ENCODE measurements at regions not wholly inside any gene's neighbourhood (a gene's known extent, or its start where the extent isn't known, plus 50 kb on each side); places are given as distances from the start of the nearest gene placed in this dataset.
"Not testable (repeated sequence)": the region's sequence is repeated elsewhere in the genome, so short reads cannot be mapped to it uniquely, and the experiment has no call there.

DNA sequence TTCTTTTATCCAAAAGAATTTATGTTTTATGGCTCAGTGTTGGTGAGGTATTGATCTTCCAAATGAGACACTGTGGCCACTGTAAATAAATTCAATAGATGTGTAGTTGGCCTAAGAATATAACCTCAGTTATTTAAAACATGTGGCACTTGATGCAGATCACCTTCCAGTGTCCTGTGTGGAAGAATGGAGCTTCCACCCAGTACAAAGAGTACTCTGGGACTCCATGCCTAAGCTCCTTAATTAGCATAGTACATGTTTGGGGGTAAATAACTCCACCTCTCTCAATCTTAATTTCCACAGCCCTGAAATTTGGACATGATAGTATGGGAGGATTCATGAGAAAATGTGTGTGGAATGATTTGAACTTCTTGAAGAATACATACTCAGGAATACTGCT is 105.7 kb downstream of the SPDYE17 start:
- not testable (repeated sequence) for DNase-seq

DNA sequence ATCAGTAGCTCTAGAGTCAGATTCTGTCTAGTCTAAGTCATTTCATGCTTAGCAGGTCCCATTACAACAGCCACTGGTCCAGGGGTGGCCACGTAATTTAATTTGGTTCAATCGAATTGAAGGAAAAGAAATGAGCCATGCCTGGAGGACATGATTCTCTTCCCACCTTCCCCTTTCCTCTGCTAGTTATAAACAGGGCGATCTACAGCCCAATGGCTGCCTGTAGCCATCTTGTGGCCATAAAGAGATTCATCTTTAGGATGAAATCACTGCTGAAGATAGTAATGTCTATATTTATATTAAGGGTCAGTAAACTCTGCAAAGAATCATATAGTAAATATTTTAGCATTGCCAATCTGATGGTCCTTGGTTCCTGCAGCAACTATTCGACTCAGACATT is 107.4 kb downstream of the SPDYE17 start:
- DNase-seq, result peak in 4 of 51 donors; percentile 0 to 16 (median 8)

DNA sequence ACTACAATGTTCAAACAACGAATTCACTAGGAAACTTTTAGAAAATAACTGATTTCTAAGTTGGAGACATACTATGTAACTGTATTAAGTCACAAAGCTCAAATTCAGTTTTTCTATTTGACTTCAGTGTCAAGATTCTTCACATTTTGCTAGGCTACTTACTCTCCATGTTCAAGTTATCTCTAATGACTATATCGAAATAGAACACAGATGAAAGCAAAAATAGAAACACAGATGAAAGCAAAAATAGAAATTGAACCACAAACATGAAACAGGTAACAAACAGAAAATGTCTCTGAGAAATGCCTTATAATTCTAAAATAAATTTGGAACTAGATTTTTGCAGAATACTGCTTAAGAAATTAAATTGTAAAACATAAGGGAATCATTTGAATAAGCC is 113.5 kb downstream of the SPDYE17 start:
- DNase-seq, result not testable (repeated sequence)

DNA sequence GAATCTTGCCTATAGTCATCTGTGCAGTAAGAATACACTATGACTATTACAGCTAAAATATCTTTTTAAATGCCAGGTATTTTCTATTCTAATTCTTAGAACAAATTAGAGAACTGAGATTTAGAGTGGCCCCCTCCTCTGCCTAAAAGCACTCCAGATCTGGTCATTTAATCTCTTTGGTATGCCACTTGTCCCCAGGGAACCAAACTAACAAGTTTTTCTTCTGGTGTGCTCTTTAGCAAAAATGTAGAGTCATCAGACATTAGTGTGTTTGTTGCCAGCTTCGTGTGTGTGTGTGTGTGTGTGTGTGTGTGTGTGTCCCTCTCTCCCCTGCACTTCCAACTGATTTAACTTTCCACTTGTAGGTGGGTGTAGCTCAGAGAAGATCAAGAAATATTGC is 117.8 kb downstream of the SPDYE17 start:
- not testable (repeated sequence) for DNase-seq

DNA sequence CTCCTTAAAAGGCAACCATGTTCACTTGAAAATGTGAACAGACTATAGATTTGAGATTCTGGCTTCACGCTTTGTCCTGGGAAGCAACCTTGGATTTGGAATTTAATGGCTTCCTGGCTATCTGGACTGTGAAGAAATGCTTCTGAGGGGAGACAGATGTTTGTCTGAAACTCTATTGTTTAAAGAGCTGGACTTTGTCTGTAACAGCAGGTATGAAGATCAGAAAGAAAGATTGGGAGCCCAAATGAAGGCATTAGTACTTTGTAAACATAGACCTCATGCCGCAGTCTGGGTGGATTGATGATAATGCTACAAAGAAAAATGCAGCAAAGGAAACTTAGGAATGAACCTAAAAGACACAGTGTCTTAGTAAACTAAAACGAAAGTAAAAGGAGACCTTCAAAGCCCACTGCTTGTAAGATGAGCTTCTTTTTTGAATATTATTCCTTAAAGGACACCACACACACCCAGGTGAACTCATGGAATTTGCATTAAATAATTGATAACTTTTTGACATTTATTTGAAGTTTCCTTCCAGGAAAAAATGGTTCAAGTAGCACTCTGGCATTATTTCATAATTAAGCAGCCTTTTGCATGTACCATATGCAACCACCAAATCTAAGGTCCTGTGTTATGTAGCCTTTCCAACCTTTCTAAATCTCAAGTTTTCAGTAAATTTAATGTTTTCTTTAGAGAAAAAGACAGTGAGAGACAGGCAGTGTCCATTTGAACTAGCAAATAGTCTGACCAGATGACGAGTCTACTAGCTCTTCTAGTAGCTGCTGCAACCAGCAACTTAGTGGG is 119.9 kb downstream of the SPDYE17 start:
- DNase-seq, result not testable (repeated sequence)

DNA sequence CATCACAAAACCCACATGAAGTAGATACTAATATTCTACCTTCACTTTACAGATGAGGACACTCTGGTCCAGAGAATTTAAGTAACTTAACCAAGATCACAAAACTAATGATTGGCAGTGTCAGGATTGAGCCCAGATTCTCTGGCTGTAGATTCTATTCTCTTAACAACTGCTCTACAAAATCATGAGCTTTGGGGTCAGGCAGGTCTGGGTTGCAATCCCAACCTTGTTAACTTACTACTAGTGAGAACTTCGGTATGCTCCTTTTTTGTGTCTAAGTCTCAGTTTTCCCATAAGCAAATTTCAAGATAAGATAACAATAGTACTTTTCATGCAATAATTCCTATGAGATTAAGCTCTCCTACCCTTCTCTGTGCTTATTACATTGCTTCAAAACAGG is 127.5 kb downstream of the SPDYE17 start:
- not testable (repeated sequence) for DNase-seq

DNA sequence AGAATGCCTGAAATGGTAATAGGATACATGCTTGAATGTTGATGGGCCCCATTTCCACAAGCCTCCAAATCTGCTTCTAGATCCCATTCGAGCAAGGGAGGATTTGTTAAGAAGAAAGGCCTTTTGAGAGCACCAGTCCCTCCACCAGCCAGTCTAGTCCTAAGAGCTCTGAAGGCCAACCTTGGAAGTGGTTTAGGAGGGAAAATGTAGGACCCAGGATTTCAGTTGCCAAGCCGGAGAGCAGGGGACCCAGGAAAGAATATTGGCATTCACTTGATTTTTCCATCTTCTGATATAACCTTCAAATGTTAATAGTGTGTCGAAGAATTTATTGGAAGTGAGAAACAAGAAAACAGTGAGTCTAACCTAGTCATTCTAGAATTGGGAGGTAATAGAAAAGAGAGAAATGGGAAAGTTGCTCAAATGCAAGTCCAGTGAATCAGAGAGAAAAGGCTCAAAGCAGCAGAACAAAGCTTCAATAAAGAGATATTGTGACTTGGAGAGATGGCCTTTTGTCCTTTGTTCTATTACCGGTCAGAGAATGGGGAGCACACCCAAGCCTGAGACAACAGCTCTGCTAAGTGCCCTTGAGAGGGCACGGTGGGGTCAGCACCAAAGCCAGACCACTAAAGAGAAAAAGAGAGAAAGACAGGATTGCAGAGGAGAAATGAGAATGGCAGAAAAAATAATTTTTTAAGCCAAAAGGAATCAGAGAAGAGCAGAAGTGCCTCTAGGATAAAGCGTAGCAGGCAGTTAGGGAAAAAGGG is 130.0 kb downstream of the SPDYE17 start:
- DNase-seq, result peak in 17 of 51 donors; percentile 0 to 46 (median 9)

DNA sequence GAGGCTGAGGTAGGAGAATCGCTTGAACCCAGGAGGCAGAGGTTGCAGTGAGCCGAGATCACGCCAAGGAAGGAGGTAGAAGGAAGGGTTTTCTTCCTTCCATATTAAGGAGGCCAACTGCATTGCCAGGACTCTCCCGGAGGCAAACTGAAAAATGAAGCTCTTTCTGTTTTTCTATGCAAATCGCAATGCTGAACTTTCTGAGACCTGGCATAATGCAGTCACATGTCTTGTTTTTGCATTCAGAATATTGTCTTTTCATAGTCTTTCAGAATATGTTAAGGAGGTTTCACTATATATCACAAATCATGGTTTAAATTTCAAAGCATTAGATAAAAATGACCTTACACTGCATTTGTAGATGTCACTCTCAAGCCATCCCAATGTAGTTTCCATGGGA is 133.4 kb downstream of the SPDYE17 start:
- DNase-seq, result not testable (repeated sequence)

DNA sequence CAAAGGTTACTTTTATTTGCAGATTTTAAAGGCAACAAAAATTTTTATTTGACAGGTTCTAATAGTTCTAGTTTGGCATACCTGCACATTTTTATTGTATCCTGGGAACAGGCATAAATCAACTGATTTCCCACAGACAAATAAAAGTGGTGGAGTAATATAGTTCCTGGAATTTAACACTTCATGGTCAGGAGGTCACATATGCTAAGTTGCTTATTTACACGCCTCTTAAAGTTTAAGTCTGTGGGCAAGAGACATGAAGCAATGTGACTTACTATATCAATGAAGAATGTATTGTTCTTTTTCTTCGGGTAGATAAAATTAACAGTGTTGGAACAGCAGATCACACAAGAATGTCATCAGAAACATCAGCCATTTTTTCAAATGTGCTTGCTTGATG is 135.2 kb downstream of the SPDYE17 start:
- DNase-seq, result not testable (repeated sequence)

DNA sequence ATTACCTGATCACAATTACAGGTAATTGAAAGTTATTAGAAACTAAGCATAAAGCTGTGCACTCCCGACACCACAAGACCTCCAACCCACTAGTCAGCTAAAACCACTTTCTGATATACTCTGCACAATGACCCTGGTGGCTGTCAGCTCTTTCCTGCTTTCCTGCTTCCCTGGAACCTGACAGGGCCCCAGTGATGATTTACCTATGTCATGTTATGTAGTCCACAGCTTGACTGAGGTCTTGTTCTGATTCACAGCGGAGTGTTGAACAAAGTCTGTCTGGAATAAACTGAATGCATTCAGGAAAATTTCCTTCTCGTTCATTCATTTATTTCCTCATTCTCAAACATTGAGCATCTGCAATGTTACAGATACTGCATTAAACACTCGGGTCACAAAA is 136.5 kb downstream of the SPDYE17 start:
- not testable (repeated sequence) for DNase-seq

DNA sequence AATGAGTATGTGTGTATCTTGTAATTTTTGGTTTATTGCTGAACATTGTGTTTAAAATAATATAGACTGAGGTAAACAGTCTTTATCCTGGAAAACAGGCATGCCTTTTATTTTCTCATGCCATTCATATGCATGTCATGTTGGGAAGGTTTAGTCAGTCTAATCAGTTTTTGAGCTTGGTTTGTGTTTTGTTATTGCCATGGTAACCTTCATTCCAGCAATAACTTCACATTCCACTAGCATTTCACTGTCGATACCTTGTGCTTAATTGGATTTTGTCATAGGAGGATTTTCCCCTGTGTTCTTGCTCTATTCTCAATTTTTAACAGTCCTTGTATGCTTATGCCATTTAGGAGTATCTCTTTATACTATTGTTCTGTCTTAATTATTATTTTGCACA is 140.4 kb downstream of the SPDYE17 start:
- not testable (repeated sequence) for DNase-seq

DNA sequence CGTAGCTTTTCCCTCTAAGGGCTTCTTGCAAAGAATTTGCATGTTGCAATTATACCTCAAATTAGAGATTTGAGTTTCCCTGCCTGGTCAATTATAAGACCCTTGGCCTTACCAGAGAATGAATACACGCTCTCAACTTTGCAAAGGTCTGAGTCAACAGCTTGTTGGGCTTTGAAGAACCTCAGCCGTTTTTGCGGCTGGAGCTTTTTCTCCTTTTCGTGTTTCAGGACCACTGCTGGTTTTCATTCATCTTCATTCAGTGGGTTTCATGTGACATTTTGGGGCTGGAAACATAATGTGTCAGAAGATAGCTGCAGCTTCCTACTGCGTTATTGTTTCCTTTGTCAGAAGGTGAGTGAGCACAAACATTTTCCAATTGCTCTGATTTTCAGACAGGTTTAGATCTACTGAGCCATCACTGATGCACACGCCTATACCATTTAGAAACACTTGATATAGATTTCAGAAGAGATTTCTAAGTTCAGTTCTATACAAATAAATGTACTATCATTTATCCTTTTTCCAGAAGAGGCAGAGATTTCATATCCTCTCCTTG is 152.3 kb downstream of the SPDYE17 start:
- not testable (repeated sequence) for DNase-seq

DNA sequence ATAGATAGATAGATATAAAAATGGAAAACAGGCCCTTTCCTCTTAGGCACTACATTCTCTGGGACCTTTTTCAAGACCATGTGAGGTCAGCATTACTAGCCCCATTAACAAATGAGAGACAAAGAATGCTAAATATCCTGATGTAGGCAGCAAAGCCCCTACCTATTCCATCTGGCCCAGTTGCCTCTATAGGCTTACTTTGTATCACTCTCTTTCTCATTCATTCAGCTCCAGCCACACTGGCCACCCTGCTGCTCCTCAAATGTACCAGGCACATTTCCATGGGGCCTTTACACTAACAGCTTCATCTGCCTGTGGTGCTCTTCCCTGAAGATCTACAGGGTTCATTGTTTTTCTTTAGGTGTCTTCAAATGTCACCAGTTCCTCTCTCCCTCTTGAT is 156.4 kb downstream of the SPDYE17 start:
- DNase-seq, result not testable (repeated sequence)

DNA sequence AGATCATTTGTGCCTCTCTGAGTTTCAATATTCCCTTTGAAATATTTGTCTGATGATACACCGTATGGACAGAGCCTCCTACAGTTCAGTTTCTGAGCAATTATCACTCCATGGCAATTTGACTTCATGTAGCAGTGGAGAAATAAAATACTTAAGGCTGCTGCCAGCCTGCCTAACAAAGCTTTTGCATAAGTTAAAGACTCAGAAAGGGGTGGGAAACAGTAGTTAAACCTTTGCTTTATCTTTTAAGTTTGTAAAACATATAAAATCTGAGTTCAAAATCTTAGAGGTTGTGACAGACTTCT is 161.7 kb downstream of the SPDYE17 start:
- DNase-seq, result not testable (repeated sequence)

DNA sequence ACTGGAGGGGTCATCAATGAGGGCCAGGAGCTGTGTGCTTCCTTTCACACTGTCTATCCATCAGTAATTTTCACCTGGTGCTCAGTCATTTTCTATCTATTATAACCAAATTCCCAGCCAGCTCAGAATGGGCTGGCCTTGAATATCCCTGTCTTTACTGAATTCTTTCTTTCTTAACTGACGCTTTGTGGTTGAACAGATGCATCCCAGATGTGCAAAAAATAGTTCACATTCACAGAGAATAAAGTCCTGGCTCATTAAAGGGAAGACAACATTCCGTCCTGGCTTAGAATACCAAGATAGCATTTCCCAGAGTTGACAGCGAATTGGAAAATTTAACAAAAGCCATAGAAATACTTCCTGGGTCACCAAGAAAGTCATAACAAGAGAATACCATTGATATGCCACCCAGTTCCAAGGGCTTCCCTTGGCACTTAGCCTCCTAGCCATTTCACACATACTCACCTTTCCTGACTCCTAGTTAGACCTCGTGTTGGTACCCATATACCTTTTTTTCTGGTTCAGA is 164.7 kb downstream of the SPDYE17 start:
- DNase-seq, result not testable (repeated sequence)

DNA sequence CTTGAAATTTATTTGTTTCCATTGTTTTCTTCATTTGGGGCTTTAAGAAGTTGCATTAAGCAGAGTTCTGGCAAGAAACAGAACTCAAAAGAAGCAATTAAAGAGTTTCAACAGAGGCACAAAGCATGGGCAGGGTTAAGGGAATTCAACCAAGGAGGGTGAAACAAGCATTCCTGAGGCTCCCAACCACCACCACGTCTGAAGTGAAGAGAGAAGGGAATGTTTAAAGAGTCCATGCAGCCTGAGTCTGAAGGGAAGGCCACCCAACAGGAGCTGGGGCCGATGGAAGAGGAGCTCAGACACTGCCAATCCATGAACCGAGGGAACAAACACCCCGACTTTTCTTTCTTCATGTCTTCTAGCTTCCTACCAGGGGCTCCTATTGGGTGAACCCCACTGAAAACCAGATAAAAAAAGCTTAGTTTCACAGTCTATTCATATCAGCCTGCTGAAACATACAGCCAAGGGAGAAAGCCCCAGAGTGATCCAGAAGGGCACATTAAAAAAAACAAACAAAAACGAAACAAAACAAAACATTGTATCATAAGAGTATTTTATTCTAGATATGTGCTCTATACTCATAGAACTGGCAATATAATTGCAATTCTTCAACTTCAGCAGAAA is 168.9 kb downstream of the SPDYE17 start:
- DNase-seq, result not testable (repeated sequence)

DNA sequence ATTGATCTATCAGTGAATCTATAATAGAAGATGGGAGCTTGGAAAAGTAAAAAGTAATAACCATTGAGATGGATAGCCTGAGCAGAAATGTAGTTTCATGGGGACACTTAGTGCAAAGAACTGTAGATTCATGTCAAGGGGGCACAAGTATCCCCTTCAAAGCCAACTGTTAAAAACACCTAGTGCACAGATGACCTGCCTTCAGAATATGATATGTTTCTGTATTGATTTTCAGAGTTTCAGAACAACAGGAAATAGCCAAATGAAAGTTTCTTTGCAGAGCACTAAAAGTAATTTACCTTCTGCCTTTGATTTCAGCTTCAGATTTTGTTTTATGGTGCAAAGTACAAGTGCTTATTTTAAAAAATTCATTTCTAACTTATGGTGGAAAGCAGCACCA is 169.9 kb downstream of the SPDYE17 start:
- not testable (repeated sequence) for DNase-seq

DNA sequence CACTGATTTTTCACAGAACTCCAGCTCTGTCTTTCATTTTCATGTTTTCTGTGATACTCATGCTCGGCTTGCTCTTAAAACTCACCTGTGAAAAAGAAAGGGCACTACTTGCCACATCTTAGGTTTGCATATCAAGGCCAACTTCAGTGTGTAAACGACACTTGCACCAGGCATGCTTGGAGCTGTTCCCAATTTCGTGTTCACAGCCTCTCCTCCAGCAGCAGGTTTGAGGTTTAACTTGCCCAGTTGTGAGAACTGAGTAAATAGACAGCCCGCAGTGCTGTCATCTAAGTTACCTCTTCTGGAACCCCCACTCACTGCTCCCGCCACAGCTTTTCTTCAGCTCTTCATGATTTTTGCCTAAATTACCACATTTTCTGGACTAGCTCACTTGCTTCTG is 172.2 kb downstream of the SPDYE17 start:
- not testable (repeated sequence) for DNase-seq

DNA sequence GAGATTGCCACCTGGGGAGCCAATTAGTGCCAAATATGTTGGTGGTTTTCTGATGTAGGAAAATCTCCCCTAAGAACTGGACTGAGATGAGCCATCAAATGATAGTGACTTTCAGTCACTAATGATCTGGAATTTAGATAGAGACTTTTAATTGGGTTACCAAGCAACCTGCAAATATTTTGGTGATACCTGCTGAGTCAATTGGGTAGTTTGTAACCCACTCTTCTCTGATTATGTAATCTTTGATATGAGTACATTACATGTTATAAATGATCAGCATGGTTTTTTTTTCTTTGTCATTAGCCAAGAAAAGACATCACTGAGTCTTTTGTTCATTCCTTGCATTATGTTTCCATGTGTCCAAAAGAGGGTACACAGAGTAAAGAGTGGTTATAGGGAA is 177.5 kb downstream of the SPDYE17 start:
- DNase-seq, result not testable (repeated sequence)

DNA sequence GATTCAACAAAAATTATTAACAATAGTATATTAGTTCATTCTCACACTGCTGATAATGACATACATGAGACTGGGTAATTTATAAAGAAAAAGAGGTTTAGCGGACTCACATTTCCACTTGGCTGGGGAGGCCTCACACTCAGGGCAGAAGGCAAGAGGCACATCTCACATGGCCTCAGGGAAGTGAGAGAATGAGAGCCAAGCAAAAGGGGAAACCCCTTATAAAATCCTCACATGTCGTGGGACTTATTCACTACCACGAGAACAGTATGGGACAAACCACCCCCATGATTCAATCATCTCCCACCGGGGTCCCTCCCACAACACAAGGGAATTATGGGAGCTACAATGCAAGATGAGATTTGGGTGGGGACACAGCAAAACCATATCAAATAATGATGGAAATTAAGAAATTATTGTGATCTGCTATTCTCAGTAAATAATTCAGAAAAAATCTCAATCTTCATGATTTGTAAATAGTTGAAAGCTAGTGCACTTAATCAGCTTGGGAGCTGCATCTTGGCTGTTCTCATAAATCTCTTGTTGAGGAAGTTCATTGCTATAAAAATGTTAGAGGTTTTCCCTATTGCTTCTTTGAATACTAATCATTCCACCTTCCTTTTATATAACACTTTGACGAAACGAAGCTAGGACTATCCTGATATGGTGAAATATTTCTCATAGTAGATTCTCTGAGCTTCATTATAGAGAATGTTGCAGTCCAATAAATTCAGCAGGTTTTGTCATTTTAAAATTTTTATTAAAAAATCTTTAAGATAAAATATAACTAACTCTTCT is 179.2 kb downstream of the SPDYE17 start:
- DNase-seq, result not testable (repeated sequence)

DNA sequence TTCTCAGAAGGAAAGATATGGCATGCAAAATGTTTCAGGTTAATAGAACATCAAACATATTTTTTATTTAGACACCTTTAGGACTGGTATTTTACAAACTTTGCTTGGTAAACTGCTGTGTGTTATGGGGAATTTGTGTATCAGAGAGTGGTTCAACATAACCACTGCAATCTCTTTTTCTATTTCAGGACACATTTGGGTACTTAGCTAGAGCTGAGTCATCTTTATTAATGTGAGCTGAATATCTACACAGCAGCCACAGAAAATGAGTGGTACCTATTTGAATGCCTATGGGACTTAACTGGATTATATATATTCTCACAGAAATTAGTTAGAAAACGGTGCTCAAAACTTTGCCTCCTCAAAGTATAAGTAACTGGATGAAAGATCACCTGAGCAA is 179.8 kb downstream of the SPDYE17 start:
- not testable (repeated sequence) for DNase-seq
